GM10266 (cell line): ENCODE measurements at regions not wholly inside any gene's neighbourhood (a gene's known extent, or its start where the extent isn't known, plus 50 kb on each side); places are given as distances from the start of the nearest gene placed in this dataset.

ENCODE experiments used
- DNase-seq: peaks from one replicate; pipeline ENCODE4 v3.0.0; 2012; ENCODE audit errors: extremely low spot score
- TF ChIP-seq, protein P1 (sequence below): IDR thresholded peaks from 2 replicates; pipeline ENCODE4 v1.5.1; 2012; ENCODE audit warnings: mild to moderate bottlenecking, low read depth; ENCODE audit not compliant: control insufficient read depth, insufficient read depth; ENCODE audit errors: missing control alignments

DNA sequence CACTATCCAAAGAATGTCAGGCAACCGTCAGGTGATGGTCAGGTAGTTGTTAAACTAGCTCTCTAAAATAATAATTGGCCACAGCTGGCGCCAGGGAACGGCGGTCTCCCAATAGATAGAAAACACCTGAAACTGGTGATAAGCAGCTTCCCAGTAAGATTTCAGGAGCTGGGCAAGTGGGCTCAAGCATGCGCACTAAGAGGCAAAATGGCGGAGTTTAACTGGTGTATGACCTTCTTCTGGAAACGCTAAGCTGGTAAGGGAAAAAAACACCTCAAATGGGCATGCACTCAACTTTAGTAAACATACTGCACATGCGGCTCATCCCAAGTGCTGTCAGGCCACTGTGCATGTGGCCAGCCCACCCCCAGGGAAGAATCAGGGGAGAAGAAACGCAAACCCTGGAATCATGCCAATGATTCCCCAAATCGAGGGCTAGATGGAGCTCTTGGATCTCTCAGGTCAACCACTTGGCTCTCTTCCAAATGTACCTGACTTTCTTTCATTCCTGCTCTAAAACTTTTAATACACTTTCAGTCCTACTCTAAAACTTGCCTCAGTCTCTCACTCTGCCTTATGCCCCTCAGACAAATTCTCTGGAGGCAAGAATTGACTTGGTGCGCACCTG is 195.0 kb downstream of the ZNF621 start:
- TF ChIP-seq, protein P1, sequence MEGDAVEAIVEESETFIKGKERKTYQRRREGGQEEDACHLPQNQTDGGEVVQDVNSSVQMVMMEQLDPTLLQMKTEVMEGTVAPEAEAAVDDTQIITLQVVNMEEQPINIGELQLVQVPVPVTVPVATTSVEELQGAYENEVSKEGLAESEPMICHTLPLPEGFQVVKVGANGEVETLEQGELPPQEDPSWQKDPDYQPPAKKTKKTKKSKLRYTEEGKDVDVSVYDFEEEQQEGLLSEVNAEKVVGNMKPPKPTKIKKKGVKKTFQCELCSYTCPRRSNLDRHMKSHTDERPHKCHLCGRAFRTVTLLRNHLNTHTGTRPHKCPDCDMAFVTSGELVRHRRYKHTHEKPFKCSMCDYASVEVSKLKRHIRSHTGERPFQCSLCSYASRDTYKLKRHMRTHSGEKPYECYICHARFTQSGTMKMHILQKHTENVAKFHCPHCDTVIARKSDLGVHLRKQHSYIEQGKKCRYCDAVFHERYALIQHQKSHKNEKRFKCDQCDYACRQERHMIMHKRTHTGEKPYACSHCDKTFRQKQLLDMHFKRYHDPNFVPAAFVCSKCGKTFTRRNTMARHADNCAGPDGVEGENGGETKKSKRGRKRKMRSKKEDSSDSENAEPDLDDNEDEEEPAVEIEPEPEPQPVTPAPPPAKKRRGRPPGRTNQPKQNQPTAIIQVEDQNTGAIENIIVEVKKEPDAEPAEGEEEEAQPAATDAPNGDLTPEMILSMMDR = no peak
- DNase-seq = no peak

DNA sequence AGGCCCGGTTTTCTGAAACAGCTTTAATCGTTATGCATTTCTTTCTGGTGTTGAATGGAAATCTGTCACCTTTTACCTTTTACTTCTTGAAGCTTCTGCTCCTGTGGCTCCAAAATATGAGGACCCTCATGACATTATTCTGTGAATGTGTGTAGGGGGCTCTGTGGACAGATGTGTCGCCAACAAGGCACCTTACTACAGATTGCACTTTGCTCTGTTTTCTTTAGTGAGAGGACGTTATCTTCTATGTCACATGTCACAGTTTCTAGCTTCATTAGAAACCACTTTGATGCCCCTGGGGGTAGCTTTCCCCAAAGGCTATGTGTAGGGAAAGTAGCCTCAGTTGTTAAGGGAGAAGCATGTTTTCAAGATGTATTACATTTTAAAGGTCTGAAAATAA is 195.6 kb downstream of the ZNF621 start:
- DNase-seq = no peak

DNA sequence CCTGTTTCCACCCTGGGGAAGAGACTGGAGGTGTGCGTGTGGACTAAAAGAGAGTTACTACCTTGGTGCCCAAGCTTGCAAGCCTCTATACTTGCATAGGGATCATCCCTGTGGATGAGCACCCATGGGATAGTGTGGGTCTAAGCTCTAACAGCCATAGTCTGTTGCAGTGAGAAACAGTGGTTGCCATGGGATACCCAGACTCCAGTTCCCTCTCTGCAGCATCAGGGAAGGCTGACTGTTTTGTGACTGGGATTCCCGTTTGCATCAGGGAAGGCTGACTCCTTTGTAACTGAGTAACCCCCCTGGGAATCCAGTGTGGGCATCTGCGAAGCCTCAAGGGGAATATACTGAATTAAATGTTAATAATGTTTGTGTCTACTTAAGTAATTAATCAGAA is 196.1 kb downstream of the ZNF621 start:
- TF ChIP-seq, protein P1 = no peak
- DNase-seq = no peak

More for the DNA sequence above, 195.6 kb downstream of the ZNF621 start:
- TF ChIP-seq, protein P1 = no peak

DNA sequence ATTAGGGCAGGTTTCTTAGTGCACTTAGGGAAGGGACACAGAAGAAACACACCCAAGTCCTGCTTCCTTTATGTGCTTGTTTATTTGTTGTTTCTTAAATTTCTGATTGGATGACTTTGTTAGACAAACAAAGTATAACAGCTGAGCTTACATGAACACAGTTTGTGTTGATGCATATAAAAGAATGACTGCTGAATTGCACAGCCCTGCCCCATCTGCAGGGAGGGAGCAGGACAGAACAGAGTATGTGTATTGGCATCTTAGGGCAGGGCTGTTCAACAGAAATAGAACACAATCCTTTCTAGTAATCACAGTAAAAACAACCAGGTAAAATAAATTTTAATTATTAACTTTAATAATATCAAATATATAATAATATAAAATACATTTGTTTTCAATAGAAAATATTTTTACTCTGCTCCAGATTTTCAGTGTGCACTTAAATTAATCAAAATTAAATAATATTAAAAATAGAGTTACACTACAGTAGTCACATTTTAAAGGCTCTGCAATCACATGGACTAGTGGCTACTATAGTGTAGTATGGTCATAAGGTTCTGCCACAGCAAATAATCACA is 198.4 kb downstream of the ZNF621 start:
- TF ChIP-seq, protein P1 = no peak

DNA sequence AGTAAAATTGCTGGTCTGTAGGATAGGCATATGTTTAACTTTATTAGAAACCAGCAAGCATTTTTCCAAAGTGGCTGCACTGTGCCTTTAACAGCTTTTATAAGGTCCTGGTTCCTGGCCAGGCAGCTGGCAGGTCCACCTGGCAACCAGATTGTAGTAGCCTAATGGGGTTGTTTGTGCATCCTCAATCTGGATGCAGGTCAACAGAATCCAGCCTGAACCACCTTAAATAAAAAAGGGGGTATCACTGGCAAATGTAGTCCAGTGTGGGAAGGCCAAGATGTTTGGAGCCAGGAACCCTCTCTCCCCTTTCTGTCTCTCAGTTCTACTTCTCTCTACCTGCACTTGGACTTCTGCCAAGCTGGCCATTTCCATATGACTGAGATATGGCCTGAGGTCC is 200.3 kb downstream of the ZNF621 start:
- TF ChIP-seq, protein P1 = no peak
- DNase-seq = no peak

More for the DNA sequence above, 198.4 kb downstream of the ZNF621 start:
- DNase-seq = no peak

DNA sequence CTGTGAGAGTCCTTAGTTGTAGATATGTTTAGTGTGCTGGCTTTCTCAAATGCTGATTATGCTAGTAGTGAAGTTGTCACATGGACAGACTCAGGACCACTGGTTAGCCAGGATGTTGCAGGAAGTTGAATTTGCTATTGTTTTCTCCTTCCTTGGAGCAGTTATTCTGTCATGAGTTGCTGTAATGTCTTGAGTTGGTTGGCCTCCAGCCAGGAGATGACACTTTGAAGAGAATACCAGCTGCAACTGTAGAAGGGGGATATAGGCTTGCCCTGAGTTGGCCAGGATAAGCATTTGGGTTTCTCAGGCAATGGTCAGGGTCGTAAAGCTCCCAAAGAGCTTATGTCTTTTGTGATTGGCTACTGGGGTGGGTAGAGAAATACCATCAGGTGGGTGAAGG is 206.7 kb downstream of the ZNF621 start:
- DNase-seq = no peak
- TF ChIP-seq, protein P1 = no peak

DNA sequence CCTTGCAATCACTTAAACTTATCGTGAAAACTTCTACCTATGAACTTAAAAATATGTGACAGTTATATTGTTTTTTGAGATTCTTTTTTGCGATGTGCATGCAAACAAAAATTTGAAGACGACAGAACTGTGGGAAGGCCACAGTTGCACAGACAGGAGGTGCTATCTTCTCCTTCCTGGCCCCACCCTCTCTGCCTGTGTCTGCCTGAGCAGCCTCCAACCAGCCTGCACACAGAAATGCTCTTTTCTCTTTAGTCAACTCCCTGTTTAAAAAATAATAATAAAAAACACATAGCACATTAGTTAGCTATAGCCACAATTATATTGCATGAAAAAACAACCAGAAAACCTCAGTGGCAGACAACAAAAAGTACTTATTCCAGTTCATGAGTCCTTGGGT is 212.2 kb downstream of the ZNF621 start:
- DNase-seq = no peak
- TF ChIP-seq, protein P1 = no peak
